Right cardiac atrium (tissue), 5 donors: ENCODE measurements at regions not wholly inside any gene's neighbourhood (a gene's known extent, or its start where the extent isn't known, plus 50 kb on each side); places are given as distances from the start of the nearest gene placed in this dataset.

ENCODE experiments used
- ATAC-seq, 2 donors: fragments of 200-7000 bp; cut with Tn5 transposase; one replicate each; pipeline versions ENCODE4 v1.8.0 to v1.9.1; 2020; ENCODE audit warnings: moderate library complexity in 2 of 2, mild to moderate bottlenecking in 1 of 2
- DNase-seq, 3 donors: peaks; one replicate each; pipeline ENCODE4 v3.0.0-alpha.2; 2020
- H3K27ac ChIP-seq: one replicate; pipeline ENCODE4 v1.5.1; 2013; ENCODE audit warnings: mild to moderate bottlenecking, low read length, control low read depth, moderate library complexity
- H3K27me3 ChIP-seq: one replicate; pipeline ENCODE4 v1.6.1; 2013; ENCODE audit not compliant: control insufficient read depth, insufficient read depth
- H3K4me1 ChIP-seq: one replicate; pipeline ENCODE4 v1.6.1; 2013; ENCODE audit warnings: low read length; ENCODE audit not compliant: control insufficient read depth, insufficient read depth
- H3K4me3 ChIP-seq: one replicate; pipeline ENCODE4 v1.5.1; 2013; ENCODE audit warnings: low read length, control low read depth
- H3K9me3 ChIP-seq: one replicate; pipeline ENCODE4 v1.6.1; 2013; ENCODE audit warnings: low read length; ENCODE audit not compliant: control insufficient read depth
- WGBS: extraction: QIAGEN DNeasy Blood & Tissue Kit; methylation state at CpG from one replicate; pipeline ENCODE4 v1.1.7; 2013; 5-methylcytosine and 5-hydroxymethylcytosine counted together
- intact Hi-C, 4 donors: fragments of 100-400 bp; cut with DNase I; formaldehyde crosslinking; loops; one replicate each; pipeline versions ENCODE4 v1.11.0 to v1.14.0; 2022 to 2023
- donor health status: healthy with polysubstance abuse.
- donor health status: DM: no; HTN: yes; CAD: no.
- donor health status: DM: no; HTN: no; CAD: no.
- donor health status: DM: no; HTN: yes; CAD: no; lungs with severe emphysema.
- donor health status: DM: yes; HTN: yes; CAD: no.

GRCh38 chrX:16511796-16512776 lies 137.9 kb upstream of the S100G start:
- intact Hi-C loops = no loop called here
- WGBS = 84% methylated on average over 11 of the region's 11 CpGs

GRCh38 chrX:16516232-16516876 lies 133.6 kb upstream of the S100G start:
- Histone ChIP-seq H3K9me3 (no peaks in the 10 kb centered on the region), H3K4me3 (no peak overlapping the region), H3K27ac (no peak overlapping the region), H3K27me3 (no peaks in the 10 kb centered on the region), H3K4me1 (no peaks in the 10 kb centered on the region)
- ATAC-seq = no peak
- no peak for DNase-seq
- 93% methylated on average over 3 of the region's 3 CpGs for WGBS
- intact Hi-C loops = no loop called here

More at GRCh38 chrX:16511796-16512776, 137.9 kb upstream of the S100G start:
- DNase-seq (no peak), ATAC-seq (no peak)
- Histone ChIP-seq H3K27me3 (no peaks in the 10 kb centered on the region), H3K4me3 (no peak overlapping the region), H3K27ac (no peak overlapping the region), H3K4me1 (no peaks in the 10 kb centered on the region), H3K9me3 (no peaks in the 10 kb centered on the region)

- intact Hi-C loops = no loop called here
- no peaks in the 10 kb centered on the region for H3K27me3 ChIP-seq
- ATAC-seq = peak in 1 of 2 donors; percentile 43
- DNase-seq = peak in 1 of 3 donors; percentile 49
- 43% methylated on average over 2 of the region's 2 CpGs for WGBS
- H3K4me3 ChIP-seq = no peak overlapping the region
- no peaks in the 10 kb centered on the region for H3K9me3 ChIP-seq
- no peaks in the 10 kb centered on the region for H3K4me1 ChIP-seq
- no peak overlapping the region for H3K27ac ChIP-seq
Observed at GRCh38 chrX:16517039-16517605, 132.8 kb upstream of the S100G start.

- H3K4me3 ChIP-seq = no peak overlapping the region
- no peaks in the 10 kb centered on the region for H3K9me3 ChIP-seq
- WGBS = 95% methylated on average over 3 of the region's 3 CpGs
- H3K27ac ChIP-seq = no peak overlapping the region
- H3K4me1 ChIP-seq = no peaks in the 10 kb centered on the region
- H3K27me3 ChIP-seq = no peaks in the 10 kb centered on the region
- intact Hi-C loops = no loop called here
- no peak for ATAC-seq
- no peak for DNase-seq
Observed at GRCh38 chrX:16518131-16518530, 131.8 kb upstream of the S100G start.

- DNase-seq (no peak), ATAC-seq (no peak)
- Histone ChIP-seq H3K4me3 (no peak overlapping the region), H3K4me1 (no peaks in the 10 kb centered on the region), H3K9me3 (no peaks in the 10 kb centered on the region), H3K27ac (no peak overlapping the region), H3K27me3 (no peaks in the 10 kb centered on the region)
- 0% methylated on average over 1 of the region's 1 CpG for WGBS
- intact Hi-C loops = no loop called here
Observed at GRCh38 chrX:16524316-16524715, 125.6 kb upstream of the S100G start.

- no peak overlapping the region for H3K4me3 ChIP-seq
- intact Hi-C loops = no loop called here
- 92% methylated on average over 2 of the region's 2 CpGs for WGBS
Observed at GRCh38 chrX:16526003-16526402, 124.0 kb upstream of the S100G start.

GRCh38 chrX:16528620-16529019 lies 121.3 kb upstream of the S100G start:
- WGBS = 58% methylated on average over 3 of the region's 3 CpGs
- no peaks in the 10 kb centered on the region for H3K27me3 ChIP-seq
- no peak overlapping the region for H3K27ac ChIP-seq
- no peak overlapping the region for H3K4me3 ChIP-seq
- no peaks in the 10 kb centered on the region for H3K4me1 ChIP-seq
- H3K9me3 ChIP-seq = no peaks in the 10 kb centered on the region
- intact Hi-C loops = no loop called here
- DNase-seq = no peak
- no peak for ATAC-seq

More at GRCh38 chrX:16526003-16526402, 124.0 kb upstream of the S100G start:
- Histone ChIP-seq H3K4me1 (no peaks in the 10 kb centered on the region), H3K27me3 (no peaks in the 10 kb centered on the region), H3K27ac (no peak overlapping the region), H3K9me3 (no peaks in the 10 kb centered on the region)
- no peak for ATAC-seq
- DNase-seq = no peak
